ENCODE measurements at regions not wholly inside any gene's neighbourhood (a gene's known extent, or its start where the extent isn't known, plus 50 kb on each side); places are given as distances from the start of the nearest gene placed in this dataset.

DNA sequence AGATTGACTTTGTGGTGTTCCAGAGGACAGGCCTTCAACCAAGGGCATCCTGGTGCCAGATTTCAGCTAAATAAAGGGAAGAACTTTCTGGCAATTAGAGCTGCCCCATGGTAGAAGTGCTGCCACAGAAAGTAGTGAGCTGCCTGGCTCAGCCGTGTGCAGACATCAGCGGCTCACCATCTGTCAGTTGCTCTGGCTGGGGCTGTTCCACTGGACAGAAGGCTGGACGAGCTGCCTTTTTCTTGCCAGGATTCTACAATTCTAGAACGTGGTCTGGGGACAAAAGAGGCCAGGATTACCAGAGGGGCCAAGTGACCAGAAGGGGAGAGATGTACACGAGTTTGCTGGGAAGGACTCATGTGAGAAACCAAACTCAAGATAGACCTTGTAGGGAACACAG is 107.0 kb upstream of the RPL38 start (continued):
- TF ChIP-seq, protein P1, sequence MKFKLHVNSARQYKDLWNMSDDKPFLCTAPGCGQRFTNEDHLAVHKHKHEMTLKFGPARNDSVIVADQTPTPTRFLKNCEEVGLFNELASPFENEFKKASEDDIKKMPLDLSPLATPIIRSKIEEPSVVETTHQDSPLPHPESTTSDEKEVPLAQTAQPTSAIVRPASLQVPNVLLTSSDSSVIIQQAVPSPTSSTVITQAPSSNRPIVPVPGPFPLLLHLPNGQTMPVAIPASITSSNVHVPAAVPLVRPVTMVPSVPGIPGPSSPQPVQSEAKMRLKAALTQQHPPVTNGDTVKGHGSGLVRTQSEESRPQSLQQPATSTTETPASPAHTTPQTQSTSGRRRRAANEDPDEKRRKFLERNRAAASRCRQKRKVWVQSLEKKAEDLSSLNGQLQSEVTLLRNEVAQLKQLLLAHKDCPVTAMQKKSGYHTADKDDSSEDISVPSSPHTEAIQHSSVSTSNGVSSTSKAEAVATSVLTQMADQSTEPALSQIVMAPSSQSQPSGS (CRISPR knock-in tag; IDR thresholded peaks at IDR 0.05; ENCODE audit: borderline replicate concordance, low read depth): no peak
- TF ChIP-seq, protein P2, sequence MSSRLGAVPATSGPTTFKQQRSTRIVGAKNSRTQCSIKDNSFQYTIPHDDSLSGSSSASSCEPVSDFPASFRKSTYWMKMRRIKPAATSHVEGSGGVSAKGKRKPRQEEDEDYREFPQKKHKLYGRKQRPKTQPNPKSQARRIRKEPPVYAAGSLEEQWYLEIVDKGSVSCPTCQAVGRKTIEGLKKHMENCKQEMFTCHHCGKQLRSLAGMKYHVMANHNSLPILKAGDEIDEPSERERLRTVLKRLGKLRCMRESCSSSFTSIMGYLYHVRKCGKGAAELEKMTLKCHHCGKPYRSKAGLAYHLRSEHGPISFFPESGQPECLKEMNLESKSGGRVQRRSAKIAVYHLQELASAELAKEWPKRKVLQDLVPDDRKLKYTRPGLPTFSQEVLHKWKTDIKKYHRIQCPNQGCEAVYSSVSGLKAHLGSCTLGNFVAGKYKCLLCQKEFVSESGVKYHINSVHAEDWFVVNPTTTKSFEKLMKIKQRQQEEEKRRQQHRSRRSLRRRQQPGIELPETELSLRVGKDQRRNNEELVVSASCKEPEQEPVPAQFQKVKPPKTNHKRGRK (CRISPR knock-in tag; IDR thresholded peaks at IDR 0.05; ENCODE audit: borderline replicate concordance): no peak
- TF ChIP-seq CREB1 (CRISPR knock-in tag; IDR thresholded peaks at IDR 0.05) (no peak), SMAD4 (CRISPR knock-in tag; IDR thresholded peaks at IDR 0.05) (no peak), ZBTB21 (CRISPR knock-in tag; IDR thresholded peaks at IDR 0.05; ENCODE audit: borderline replicate concordance) (no peak)
- TF ChIP-seq, protein P3, sequence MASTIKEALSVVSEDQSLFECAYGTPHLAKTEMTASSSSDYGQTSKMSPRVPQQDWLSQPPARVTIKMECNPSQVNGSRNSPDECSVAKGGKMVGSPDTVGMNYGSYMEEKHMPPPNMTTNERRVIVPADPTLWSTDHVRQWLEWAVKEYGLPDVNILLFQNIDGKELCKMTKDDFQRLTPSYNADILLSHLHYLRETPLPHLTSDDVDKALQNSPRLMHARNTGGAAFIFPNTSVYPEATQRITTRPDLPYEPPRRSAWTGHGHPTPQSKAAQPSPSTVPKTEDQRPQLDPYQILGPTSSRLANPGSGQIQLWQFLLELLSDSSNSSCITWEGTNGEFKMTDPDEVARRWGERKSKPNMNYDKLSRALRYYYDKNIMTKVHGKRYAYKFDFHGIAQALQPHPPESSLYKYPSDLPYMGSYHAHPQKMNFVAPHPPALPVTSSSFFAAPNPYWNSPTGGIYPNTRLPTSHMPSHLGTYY (CRISPR knock-in tag; IDR thresholded peaks at IDR 0.05): no peak
- TF ChIP-seq, protein P4, sequence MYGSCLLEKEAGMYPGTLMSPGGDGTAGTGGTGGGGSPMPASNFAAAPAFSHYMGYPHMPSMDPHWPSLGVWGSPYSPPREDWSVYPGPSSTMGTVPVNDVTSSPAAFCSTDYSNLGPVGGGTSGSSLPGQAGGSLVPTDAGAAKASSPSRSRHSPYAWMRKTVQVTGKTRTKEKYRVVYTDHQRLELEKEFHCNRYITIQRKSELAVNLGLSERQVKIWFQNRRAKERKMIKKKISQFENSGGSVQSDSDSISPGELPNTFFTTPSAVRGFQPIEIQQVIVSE (CRISPR knock-in tag; IDR thresholded peaks at IDR 0.05; ENCODE audit: borderline replicate concordance): no peak

DNA sequence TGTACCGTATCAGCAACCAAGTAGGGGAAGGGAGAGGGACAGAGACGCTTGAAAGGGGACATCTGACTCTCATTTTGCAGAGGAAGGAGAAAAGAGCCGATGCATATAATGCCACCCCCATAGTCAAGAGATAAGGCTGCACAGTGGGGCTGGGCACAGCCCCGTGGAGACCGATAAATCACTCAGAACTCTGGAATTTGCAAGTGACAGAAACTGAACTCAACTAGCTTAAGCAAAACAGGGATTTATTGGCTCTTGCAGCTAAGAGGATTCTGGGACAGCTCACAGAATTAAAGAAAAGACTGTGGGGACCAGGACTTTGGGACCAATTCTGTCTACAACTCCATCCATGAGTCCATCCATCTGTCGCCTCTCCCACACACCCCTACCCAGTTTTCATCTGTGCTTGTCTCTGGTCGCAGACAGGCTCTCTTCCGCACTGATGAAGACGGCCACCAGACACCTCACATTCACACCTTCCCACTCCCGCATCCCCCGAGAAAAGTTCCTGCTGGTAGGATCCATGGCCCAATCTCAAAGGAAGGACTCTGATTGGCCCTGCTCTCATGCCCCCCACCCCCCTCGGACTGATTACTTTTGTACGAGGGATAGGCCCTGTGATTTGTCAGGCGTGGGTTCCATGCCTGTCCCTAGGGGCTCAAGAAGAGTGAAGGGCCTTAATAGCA is 105.9 kb upstream of the RPL38 start:
- Mint-ChIP-seq H3K27me3 (ENCODE audit: low read depth) (peaks cover 13% of the 10 kb centered on the region; the same call in 1 of the 2 replicates), H3K4me1 (no peaks in the 10 kb centered on the region), H3K4me3 (no peak overlapping the region), H3K36me3 (no peaks in the 10 kb centered on the region), H3K27ac (no peak overlapping the region), H3K9me3 (peaks cover 14% of the 10 kb centered on the region)
- TF ChIP-seq, protein P5, sequence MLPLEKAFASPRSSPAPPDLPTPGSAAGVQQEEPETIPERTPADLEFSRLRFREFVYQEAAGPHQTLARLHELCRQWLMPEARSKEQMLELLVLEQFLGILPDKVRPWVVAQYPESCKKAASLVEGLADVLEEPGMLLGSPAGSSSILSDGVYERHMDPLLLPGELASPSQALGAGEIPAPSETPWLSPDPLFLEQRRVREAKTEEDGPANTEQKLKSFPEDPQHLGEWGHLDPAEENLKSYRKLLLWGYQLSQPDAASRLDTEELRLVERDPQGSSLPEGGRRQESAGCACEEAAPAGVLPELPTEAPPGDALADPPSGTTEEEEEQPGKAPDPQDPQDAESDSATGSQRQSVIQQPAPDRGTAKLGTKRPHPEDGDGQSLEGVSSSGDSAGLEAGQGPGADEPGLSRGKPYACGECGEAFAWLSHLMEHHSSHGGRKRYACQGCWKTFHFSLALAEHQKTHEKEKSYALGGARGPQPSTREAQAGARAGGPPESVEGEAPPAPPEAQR (CRISPR knock-in tag; IDR thresholded peaks at IDR 0.05): no peak
- TF ChIP-seq HMGA2 (CRISPR knock-in tag; IDR thresholded peaks at IDR 0.05) (no peak), GRHL2 (CRISPR knock-in tag; IDR thresholded peaks at IDR 0.05; ENCODE audit: insufficient replicate concordance, severe bottlenecking) (no peak), TEAD1 (CRISPR knock-in tag; IDR thresholded peaks at IDR 0.05) (no peak), CREB1 (CRISPR knock-in tag; IDR thresholded peaks at IDR 0.05) (no peak), NFE2L1 (CRISPR knock-in tag; IDR thresholded peaks at IDR 0.05) (no peak), GTF2I (CRISPR knock-in tag; conservative IDR thresholded peaks at IDR 0.05) (no peak), ELF4 (CRISPR knock-in tag; IDR thresholded peaks at IDR 0.05; ENCODE audit: low read depth) (no peak), MYBL2 (CRISPR knock-in tag; IDR thresholded peaks at IDR 0.05) (no peak)
- TF ChIP-seq, protein P6, sequence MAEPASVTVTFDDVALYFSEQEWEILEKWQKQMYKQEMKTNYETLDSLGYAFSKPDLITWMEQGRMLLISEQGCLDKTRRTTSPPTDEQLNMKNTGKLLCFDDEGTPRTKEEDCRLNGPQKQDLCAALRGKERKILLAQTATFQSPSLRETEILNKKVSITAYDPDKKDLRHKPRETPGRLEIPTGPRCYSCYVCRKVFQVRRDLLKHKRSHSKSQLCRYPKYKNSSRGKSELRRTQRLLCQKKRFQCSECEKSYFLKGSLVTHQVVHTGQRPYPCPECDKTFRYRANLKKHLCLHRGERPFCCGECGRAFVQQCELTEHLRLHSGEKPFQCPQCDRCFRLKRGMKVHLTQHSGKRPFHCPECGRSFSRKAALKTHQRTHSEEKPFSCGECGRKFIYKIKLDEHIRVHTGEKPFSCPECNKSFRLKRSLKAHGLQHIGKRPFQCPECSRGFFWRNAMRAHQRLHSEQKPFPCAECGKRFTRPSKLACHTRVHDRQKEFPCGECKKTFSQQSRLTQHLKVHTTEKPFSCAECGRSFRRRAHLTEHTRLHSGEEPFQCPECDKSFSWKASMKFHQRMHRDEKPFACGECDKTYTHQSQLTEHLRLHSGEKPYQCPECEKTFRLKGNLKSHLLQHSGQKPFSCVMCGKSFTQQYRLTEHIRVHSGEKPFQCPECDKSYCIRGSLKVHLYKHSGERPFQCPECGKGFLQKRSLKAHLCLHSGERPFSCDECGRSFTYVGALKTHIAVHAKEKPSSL (CRISPR knock-in tag; conservative IDR thresholded peaks at IDR 0.05): no peak
- TF ChIP-seq, protein P7, sequence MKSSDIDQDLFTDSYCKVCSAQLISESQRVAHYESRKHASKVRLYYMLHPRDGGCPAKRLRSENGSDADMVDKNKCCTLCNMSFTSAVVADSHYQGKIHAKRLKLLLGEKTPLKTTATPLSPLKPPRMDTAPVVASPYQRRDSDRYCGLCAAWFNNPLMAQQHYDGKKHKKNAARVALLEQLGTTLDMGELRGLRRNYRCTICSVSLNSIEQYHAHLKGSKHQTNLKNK (CRISPR knock-in tag; IDR thresholded peaks at IDR 0.05): no peak
- DNase-seq (ENCODE audit: low spot score) (no peak), ATAC-seq (no peak)
- CTCF ChIA-PET: no interaction called here
- POLR2A ChIA-PET: no interaction called here
